ENCODE measurements at regions not wholly inside any gene's neighbourhood (a gene's known extent, or its start where the extent isn't known, plus 50 kb on each side); places are given as distances from the start of the nearest gene placed in this dataset.

DNA sequence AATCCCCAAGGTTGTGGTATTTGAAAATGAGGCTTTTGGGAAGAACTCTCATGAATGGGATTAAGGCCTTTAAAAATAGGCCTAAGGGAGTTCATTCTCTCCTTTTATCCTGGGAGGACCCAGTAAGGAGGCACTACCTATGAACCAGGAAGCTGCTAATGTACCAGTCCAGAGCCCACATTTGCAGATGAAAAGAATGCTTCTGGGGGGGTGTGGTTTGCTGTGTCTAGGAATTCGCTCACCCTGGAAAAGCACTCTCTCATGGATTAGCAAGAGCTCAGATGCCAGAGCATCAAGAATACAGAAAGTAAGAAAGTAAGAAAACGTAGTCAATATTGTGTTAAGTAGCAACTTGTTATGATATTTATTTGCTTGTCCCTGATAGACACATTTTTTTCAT, 785.7 kb upstream of the GYPC start:
- H3K27me3 ChIP-seq (ENCODE audit: control insufficient read depth, insufficient read depth, low read length, poor library complexity, severe bottlenecking), result no peaks in the 10 kb centered on the region
- DNase-seq, result no peak
- no peak overlapping the region for H3K4me3 Mint-ChIP-seq
- no peaks in the 10 kb centered on the region for H3K36me3 ChIP-seq (ENCODE audit: control insufficient read depth, insufficient read depth, low read length)
- WGBS, 2 experiments (ENCODE audit: insufficient coverage in 1 of 2, insufficient read length in 1 of 2), result 82% methylated on average over 2 of the region's 2 CpGs; no CpG with 5 or more reads in 1 of the 2 experiments
- no peaks in the 10 kb centered on the region for H3K27me3 Mint-ChIP-seq (ENCODE audit: insufficient read depth)
- no peaks in the 10 kb centered on the region for H3K4me1 Mint-ChIP-seq
- H3K4me3 ChIP-seq (ENCODE audit: low read length), result no peak overlapping the region
- no peak overlapping the region for H3K27ac ChIP-seq (ENCODE audit: low read depth, low read length)
- H3K9me3 Mint-ChIP-seq, result peaks cover 1% of the 10 kb centered on the region
- no peak overlapping the region for H3K27ac Mint-ChIP-seq
- H3K36me3 Mint-ChIP-seq (ENCODE audit: low read depth), result no peaks in the 10 kb centered on the region
- no peak overlapping the region for H3K9ac ChIP-seq (ENCODE audit: extremely low read depth, low read length, poor library complexity, severe bottlenecking)
- no peaks in the 10 kb centered on the region for H3K9me3 ChIP-seq (ENCODE audit: control insufficient read depth, low read length)
- no peaks in the 10 kb centered on the region for H3K4me1 ChIP-seq (ENCODE audit: control insufficient read depth, insufficient read depth, low read length)
- TF ChIP-seq, protein P1, sequence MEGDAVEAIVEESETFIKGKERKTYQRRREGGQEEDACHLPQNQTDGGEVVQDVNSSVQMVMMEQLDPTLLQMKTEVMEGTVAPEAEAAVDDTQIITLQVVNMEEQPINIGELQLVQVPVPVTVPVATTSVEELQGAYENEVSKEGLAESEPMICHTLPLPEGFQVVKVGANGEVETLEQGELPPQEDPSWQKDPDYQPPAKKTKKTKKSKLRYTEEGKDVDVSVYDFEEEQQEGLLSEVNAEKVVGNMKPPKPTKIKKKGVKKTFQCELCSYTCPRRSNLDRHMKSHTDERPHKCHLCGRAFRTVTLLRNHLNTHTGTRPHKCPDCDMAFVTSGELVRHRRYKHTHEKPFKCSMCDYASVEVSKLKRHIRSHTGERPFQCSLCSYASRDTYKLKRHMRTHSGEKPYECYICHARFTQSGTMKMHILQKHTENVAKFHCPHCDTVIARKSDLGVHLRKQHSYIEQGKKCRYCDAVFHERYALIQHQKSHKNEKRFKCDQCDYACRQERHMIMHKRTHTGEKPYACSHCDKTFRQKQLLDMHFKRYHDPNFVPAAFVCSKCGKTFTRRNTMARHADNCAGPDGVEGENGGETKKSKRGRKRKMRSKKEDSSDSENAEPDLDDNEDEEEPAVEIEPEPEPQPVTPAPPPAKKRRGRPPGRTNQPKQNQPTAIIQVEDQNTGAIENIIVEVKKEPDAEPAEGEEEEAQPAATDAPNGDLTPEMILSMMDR (conservative IDR thresholded peaks at IDR 0.05), result no peak

DNA sequence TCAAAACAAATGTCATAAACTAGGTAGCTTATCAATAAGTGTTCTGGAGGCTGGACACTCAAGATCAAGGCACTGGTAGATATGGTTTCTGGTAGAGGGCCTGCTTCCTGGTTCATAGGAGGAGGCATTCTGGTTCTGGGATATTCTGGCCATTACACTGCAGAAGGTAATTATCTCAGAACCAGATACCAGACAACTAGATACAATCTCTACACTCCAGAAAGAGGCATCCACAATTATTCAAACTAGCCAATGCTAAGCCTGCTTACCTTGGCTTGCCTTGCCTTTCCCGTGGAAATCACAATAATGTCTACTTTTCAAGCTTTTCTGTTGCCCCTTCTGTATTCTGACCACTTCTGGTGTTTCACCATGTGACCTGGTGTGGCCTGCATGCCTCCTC, 785.2 kb upstream of the GYPC start:
- no peaks in the 10 kb centered on the region for H3K4me1 Mint-ChIP-seq
- H3K36me3 ChIP-seq (ENCODE audit: control insufficient read depth, insufficient read depth, low read length), result no peaks in the 10 kb centered on the region
- 93 to 100% methylated on average over 1 of the region's 1 CpG for WGBS, 2 experiments (ENCODE audit: insufficient coverage in 1 of 2, insufficient read length in 1 of 2)
- TF ChIP-seq, protein P1 (conservative IDR thresholded peaks at IDR 0.05), result no peak
- no peak overlapping the region for H3K27ac Mint-ChIP-seq
- H3K4me1 ChIP-seq (ENCODE audit: control insufficient read depth, insufficient read depth, low read length), result no peaks in the 10 kb centered on the region
- no peak overlapping the region for H3K27ac ChIP-seq (ENCODE audit: low read depth, low read length)
- no peak overlapping the region for H3K4me3 ChIP-seq (ENCODE audit: low read length)
- H3K9me3 ChIP-seq (ENCODE audit: control insufficient read depth, low read length), result no peaks in the 10 kb centered on the region
- H3K4me3 Mint-ChIP-seq, result no peak overlapping the region
- H3K27me3 ChIP-seq (ENCODE audit: control insufficient read depth, insufficient read depth, low read length, poor library complexity, severe bottlenecking), result no peaks in the 10 kb centered on the region
- no peak overlapping the region for H3K9ac ChIP-seq (ENCODE audit: extremely low read depth, low read length, poor library complexity, severe bottlenecking)
- peaks cover 1% of the 10 kb centered on the region for H3K9me3 Mint-ChIP-seq
- H3K36me3 Mint-ChIP-seq (ENCODE audit: low read depth), result no peaks in the 10 kb centered on the region
- no peaks in the 10 kb centered on the region for H3K27me3 Mint-ChIP-seq (ENCODE audit: insufficient read depth)
- no peak for DNase-seq

DNA sequence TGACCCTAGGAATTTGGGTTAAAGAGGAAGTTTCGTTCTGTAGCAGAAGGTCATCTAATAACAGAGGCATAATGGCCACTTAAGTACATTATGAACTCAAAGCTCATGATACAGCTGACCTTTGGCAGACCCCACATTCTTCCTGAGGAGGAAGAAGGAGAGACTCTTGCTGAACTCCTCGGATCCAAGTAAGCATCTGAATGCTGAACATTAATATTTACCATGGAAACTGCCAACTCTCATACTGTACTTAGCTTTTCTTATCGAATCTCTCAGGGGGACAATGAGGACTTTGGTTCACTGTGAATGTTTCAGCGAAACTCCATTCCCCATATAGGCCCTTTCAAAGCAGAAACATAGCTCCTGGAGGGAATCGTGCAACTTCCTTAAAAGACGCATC, 781.4 kb upstream of the GYPC start:
- Mint-ChIP-seq H3K4me3 (no peak overlapping the region), H3K9me3 (peaks cover 1% of the 10 kb centered on the region), H3K4me1 (no peaks in the 10 kb centered on the region), H3K27me3 (ENCODE audit: insufficient read depth) (no peaks in the 10 kb centered on the region), H3K27ac (no peak overlapping the region), H3K36me3 (ENCODE audit: low read depth) (no peaks in the 10 kb centered on the region)
- H3K9ac ChIP-seq (ENCODE audit: extremely low read depth, low read length, poor library complexity, severe bottlenecking), result no peak overlapping the region
- no peak for DNase-seq
- TF ChIP-seq, protein P1 (conservative IDR thresholded peaks at IDR 0.05), result no peak
- no peaks in the 10 kb centered on the region for H3K27me3 ChIP-seq (ENCODE audit: control insufficient read depth, insufficient read depth, low read length, poor library complexity, severe bottlenecking)
- 81 to 89% methylated on average over 3 to 6 of the region's 6 CpGs for WGBS, 2 experiments (ENCODE audit: insufficient coverage in 1 of 2, insufficient read length in 1 of 2)
- H3K4me1 ChIP-seq (ENCODE audit: control insufficient read depth, insufficient read depth, low read length), result no peaks in the 10 kb centered on the region
- no peak overlapping the region for H3K4me3 ChIP-seq (ENCODE audit: low read length)
- H3K27ac ChIP-seq (ENCODE audit: low read depth, low read length), result no peak overlapping the region
- no peaks in the 10 kb centered on the region for H3K9me3 ChIP-seq (ENCODE audit: control insufficient read depth, low read length)
- no peaks in the 10 kb centered on the region for H3K36me3 ChIP-seq (ENCODE audit: control insufficient read depth, insufficient read depth, low read length)
